Nephron (organoid): ENCODE measurements at regions not wholly inside any gene's neighbourhood (a gene's known extent, or its start where the extent isn't known, plus 50 kb on each side); places are given as distances from the start of the nearest gene placed in this dataset.

ENCODE experiments used
- H3K27ac Mint-ChIP-seq, 3 experiments: 2 replicates each; pipeline ENCODE4 v1.8.0; 2020; ENCODE audit warnings: mixed read lengths in 3 of 3, mild to moderate bottlenecking in 2 of 3, moderate library complexity in 1 of 3
- H3K27me3 Mint-ChIP-seq: 2 replicates; pipeline ENCODE4 v1.8.0; 2021; ENCODE audit warnings: low read depth, mild to moderate bottlenecking, moderate library complexity, mixed read lengths
- H3K36me3 Mint-ChIP-seq: 2 replicates; pipeline ENCODE4 v1.8.0; 2020; ENCODE audit warnings: low read depth, mixed read lengths
- H3K4me1 Mint-ChIP-seq: 2 replicates; pipeline ENCODE4 v1.8.0; 2020; ENCODE audit warnings: mixed read lengths
- H3K4me3 Mint-ChIP-seq, 3 experiments: 2 replicates each; pipeline ENCODE4 v1.8.0; 2020; ENCODE audit warnings: mild to moderate bottlenecking in 3 of 3, mixed read lengths in 3 of 3, moderate library complexity in 2 of 3
- H3K9me3 Mint-ChIP-seq: 2 replicates; pipeline ENCODE4 v1.8.0; 2020; ENCODE audit warnings: mixed read lengths
- CTCF ChIP-seq, 3 experiments: fragments of 200-600 bp; sonication (generic); IDR thresholded peaks; one replicate each; pipeline ENCODE4 v1.5.0; 2021; ENCODE audit warnings: antibody characterized with exemption in 3 of 3; ENCODE audit not compliant: unreplicated experiment in 3 of 3

GRCh38 chr1:232357416-232357815, 272.5 kb downstream of the SIPA1L2 start:
- H3K36me3 Mint-ChIP-seq: no peaks in the 10 kb centered on the region
- H3K4me3 Mint-ChIP-seq: no peak overlapping the region
- no peak for TF ChIP-seq CTCF (IDR thresholded peaks at IDR 0.05; ENCODE audit: unreplicated experiment in 3 of 3)
- no peak overlapping the region for H3K27ac Mint-ChIP-seq
- H3K9me3 Mint-ChIP-seq: no peaks in the 10 kb centered on the region
- peaks cover 14% of the 10 kb centered on the region for H3K27me3 Mint-ChIP-seq
- H3K4me1 Mint-ChIP-seq: peaks cover 9% of the 10 kb centered on the region

GRCh38 chr1:232355162-232356006, 274.5 kb downstream of the SIPA1L2 start:
- Mint-ChIP-seq H3K27ac (no peak overlapping the region), H3K36me3 (no peaks in the 10 kb centered on the region), H3K27me3 (peaks cover 23% of the 10 kb centered on the region), H3K4me3 (no peak overlapping the region), H3K9me3 (no peaks in the 10 kb centered on the region), H3K4me1 (peaks cover 16% of the 10 kb centered on the region)
- no peak for TF ChIP-seq CTCF (IDR thresholded peaks at IDR 0.05; ENCODE audit: unreplicated experiment in 3 of 3)

DNA sequence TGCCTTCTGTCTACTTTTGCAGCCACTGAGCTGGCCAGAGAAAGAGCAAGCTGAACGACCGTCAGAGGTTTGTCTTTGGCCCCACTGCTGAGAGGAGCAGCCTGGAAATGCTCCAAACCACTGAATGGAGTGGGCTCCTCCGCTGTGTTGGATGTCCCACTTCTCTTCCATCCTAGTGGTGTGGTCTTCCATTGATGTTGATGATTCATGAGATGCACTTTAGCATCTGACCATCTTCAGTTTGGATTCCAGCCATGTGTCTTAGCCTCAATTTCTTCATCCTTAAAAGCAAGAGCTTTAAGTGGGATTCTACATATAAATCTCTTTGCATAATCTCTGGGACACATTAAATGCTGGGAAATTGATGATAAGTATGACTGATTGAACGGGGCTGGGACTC, 276.9 kb downstream of the SIPA1L2 start:
- Mint-ChIP-seq H3K27ac (peak overlapping the region in 2 of 3 experiments; percentile 35 to 60), H3K4me1 (peaks cover 16% of the 10 kb centered on the region), H3K27me3 (peaks cover 34% of the 10 kb centered on the region), H3K4me3 (peak overlapping the region in 1 of 3 experiments; percentile 8), H3K9me3 (no peaks in the 10 kb centered on the region), H3K36me3 (no peaks in the 10 kb centered on the region)
- no peak for TF ChIP-seq CTCF (IDR thresholded peaks at IDR 0.05; ENCODE audit: unreplicated experiment in 3 of 3)

- no peak for TF ChIP-seq CTCF (IDR thresholded peaks at IDR 0.05; ENCODE audit: unreplicated experiment in 3 of 3)
- Mint-ChIP-seq H3K36me3 (no peaks in the 10 kb centered on the region), H3K9me3 (no peaks in the 10 kb centered on the region), H3K27me3 (peaks cover 34% of the 10 kb centered on the region), H3K4me3 (no peak overlapping the region), H3K27ac (peak overlapping the region in 1 of 3 experiments; percentile 31), H3K4me1 (peaks cover 16% of the 10 kb centered on the region)
Measured at GRCh38 chr1:232352366-232352765, 277.6 kb downstream of the SIPA1L2 start.

GRCh38 chr1:232351335-232351734, 278.6 kb downstream of the SIPA1L2 start:
- no peaks in the 10 kb centered on the region for H3K9me3 Mint-ChIP-seq
- peaks cover 34% of the 10 kb centered on the region for H3K27me3 Mint-ChIP-seq
- peaks cover 16% of the 10 kb centered on the region for H3K4me1 Mint-ChIP-seq
- H3K27ac Mint-ChIP-seq: no peak overlapping the region
- no peak overlapping the region for H3K4me3 Mint-ChIP-seq
- TF ChIP-seq CTCF (IDR thresholded peaks at IDR 0.05; ENCODE audit: unreplicated experiment in 3 of 3): no peak
- H3K36me3 Mint-ChIP-seq: no peaks in the 10 kb centered on the region

- no peak for TF ChIP-seq CTCF (IDR thresholded peaks at IDR 0.05; ENCODE audit: unreplicated experiment in 3 of 3)
- Mint-ChIP-seq H3K27ac (no peak overlapping the region), H3K27me3 (peaks cover 25% of the 10 kb centered on the region), H3K9me3 (peaks cover 13% of the 10 kb centered on the region), H3K36me3 (no peaks in the 10 kb centered on the region), H3K4me3 (no peak overlapping the region), H3K4me1 (peaks cover 1% of the 10 kb centered on the region)
Measured at GRCh38 chr1:232346844-232347243, 283.1 kb downstream of the SIPA1L2 start.
